Ishikawa (cell line): ENCODE measurements at regions not wholly inside any gene's neighbourhood (a gene's known extent, or its start where the extent isn't known, plus 50 kb on each side); places are given as distances from the start of the nearest gene placed in this dataset.

Source experiments
- CEBPB ChIP-seq: IDR thresholded peaks from 2 replicates; pipeline ENCODE4 v1.6.1; 2012
- CREB1 ChIP-seq: IDR thresholded peaks from 2 replicates; pipeline ENCODE4 v1.6.1; 2012; ENCODE audit warnings: low read depth
- EGR1 ChIP-seq: IDR thresholded peaks from 2 replicates; pipeline ENCODE4 v1.6.1; 2012
- EP300 ChIP-seq: IDR thresholded peaks from 2 replicates; pipeline ENCODE4 v1.6.1; 2012; ENCODE audit warnings: borderline replicate concordance
- FOXM1 ChIP-seq: IDR thresholded peaks from 2 replicates; pipeline ENCODE4 v1.6.1; 2012; ENCODE audit warnings: low read depth, borderline replicate concordance
- MAX ChIP-seq: IDR thresholded peaks from 2 replicates; pipeline ENCODE4 v1.6.1; 2012
- NFIC ChIP-seq: IDR thresholded peaks from 2 replicates; pipeline ENCODE4 v1.6.1; 2012
- RAD21 ChIP-seq: IDR thresholded peaks from 2 replicates; pipeline ENCODE4 v1.6.1; 2012; ENCODE audit warnings: low read depth
- REST ChIP-seq: IDR thresholded peaks from 2 replicates; pipeline ENCODE4 v1.6.1; 2012; ENCODE audit warnings: low read depth, mild to moderate bottlenecking
- TAF1 ChIP-seq: IDR thresholded peaks from 2 replicates; pipeline ENCODE4 v1.6.1; 2012; ENCODE audit warnings: low read depth, mild to moderate bottlenecking
- TCF12 ChIP-seq: IDR thresholded peaks from 2 replicates; pipeline ENCODE4 v1.6.1; 2012; ENCODE audit warnings: low read depth
- TEAD4 ChIP-seq: IDR thresholded peaks from 2 replicates; pipeline ENCODE4 v1.6.1; 2012
- USF1 ChIP-seq: IDR thresholded peaks from 2 replicates; pipeline ENCODE4 v1.6.1; 2012
- YY1 ChIP-seq: IDR thresholded peaks from 2 replicates; pipeline ENCODE4 v1.6.1; 2012; ENCODE audit warnings: low read depth
- ZBTB7A ChIP-seq: IDR thresholded peaks from 2 replicates; pipeline ENCODE4 v1.6.1; 2012; ENCODE audit warnings: low read depth

- no peak for TF ChIP-seq FOXM1
- no peak for TF ChIP-seq TCF12
- no peak for TF ChIP-seq EP300
- TF ChIP-seq USF1, result no peak
- no peak for TF ChIP-seq CEBPB
Observed at GRCh38 chr13:94947965-94948371, 235.6 kb upstream of the SOX21 start.

- TF ChIP-seq ZBTB7A (no peak), EGR1 (no peak), YY1 (no peak), MAX (no peak), CREB1 (no peak), RAD21 (no peak), TCF12 (no peak), FOXM1 (no peak), NFIC (no peak)
Observed at GRCh38 chr13:94947392-94947791, 235.0 kb upstream of the SOX21 start.

- no peak for TF ChIP-seq ZBTB7A
- no peak for TF ChIP-seq REST
- no peak for TF ChIP-seq MAX
- no peak for TF ChIP-seq EP300
- TF ChIP-seq YY1, result no peak
- no peak for TF ChIP-seq FOXM1
- no peak for TF ChIP-seq TEAD4
- TF ChIP-seq CEBPB, result no peak
- TF ChIP-seq CREB1, result no peak
- no peak for TF ChIP-seq TAF1
- TF ChIP-seq NFIC, result no peak
- TF ChIP-seq EGR1, result no peak
- TF ChIP-seq RAD21, result no peak
- TF ChIP-seq TCF12, result no peak
- no peak for TF ChIP-seq USF1
Observed at GRCh38 chr13:94946039-94946438, 233.7 kb upstream of the SOX21 start.

GRCh38 chr13:94938124-94938523, 225.8 kb upstream of the SOX21 start:
- no peak for TF ChIP-seq CREB1
- TF ChIP-seq ZBTB7A, result no peak
- no peak for TF ChIP-seq TCF12
- TF ChIP-seq REST, result no peak
- no peak for TF ChIP-seq RAD21
- TF ChIP-seq FOXM1, result no peak
- no peak for TF ChIP-seq YY1

- TF ChIP-seq TCF12 (no peak), NFIC (no peak), ZBTB7A (no peak), CEBPB (no peak), YY1 (no peak)
Observed at GRCh38 chr13:94936633-94937032, 224.3 kb upstream of the SOX21 start.

- no peak for TF ChIP-seq CEBPB
Observed at GRCh38 chr13:94933936-94934335, 221.6 kb upstream of the SOX21 start.

GRCh38 chr13:94933230-94933751, 220.9 kb upstream of the SOX21 start:
- TF ChIP-seq MAX, result no peak
- no peak for TF ChIP-seq EP300
- TF ChIP-seq CREB1, result no peak
- no peak for TF ChIP-seq TCF12
- no peak for TF ChIP-seq RAD21
- no peak for TF ChIP-seq YY1
- TF ChIP-seq FOXM1, result no peak
- TF ChIP-seq REST, result no peak
- no peak for TF ChIP-seq NFIC
- TF ChIP-seq USF1, result no peak
- TF ChIP-seq TEAD4, result no peak
- no peak for TF ChIP-seq TAF1
- no peak for TF ChIP-seq CEBPB
- no peak for TF ChIP-seq EGR1
- TF ChIP-seq ZBTB7A, result no peak
